LHCN-M2 (cell line): ENCODE measurements at regions not wholly inside any gene's neighbourhood (a gene's known extent, or its start where the extent isn't known, plus 50 kb on each side); places are given as distances from the start of the nearest gene placed in this dataset.

Source experiments
- DNase-seq: peaks from one replicate; pipeline ENCODE4 v3.0.0-alpha.2; 2012; ENCODE audit warnings: low read depth

DNA sequence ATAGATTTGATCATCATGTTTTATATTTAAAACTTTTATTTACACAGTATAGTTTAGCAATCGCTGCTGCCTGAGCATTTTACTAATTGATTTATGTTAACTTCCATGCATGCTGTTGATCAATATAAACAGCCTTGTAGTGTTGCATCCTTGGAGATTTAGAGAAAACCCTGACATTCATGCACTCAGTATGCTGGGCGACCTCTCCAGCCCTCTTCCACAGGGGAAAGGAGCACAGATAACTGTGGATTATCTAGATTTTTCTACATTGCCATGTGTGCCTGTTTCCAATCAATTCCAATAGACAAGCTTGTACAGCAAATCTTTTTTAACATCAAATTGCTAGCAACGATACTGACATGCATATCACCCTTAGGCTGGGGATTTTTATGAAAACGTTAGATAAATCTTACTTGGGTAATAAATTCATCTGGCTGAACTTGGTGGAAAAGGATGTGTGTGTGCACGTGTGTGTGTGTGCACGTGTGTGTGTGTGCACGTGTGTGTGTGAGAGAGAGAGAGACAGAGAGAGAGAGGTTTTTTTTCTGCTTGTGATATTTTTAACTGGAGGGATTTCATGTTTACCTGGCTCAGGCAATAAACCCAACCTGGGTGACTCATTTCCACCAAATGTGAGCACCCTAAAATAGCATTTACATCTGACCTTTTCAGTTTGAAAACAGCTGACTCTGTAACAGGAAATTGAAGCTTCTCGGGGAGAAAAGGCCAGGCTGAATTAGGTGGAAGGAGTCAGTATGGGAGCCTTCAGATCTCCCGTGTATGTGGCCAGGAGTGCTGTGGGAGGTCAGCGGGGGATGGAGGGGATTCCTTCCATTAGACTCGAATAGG, 339.8 kb downstream of the PRDM2 start:
- no peak for DNase-seq

DNA sequence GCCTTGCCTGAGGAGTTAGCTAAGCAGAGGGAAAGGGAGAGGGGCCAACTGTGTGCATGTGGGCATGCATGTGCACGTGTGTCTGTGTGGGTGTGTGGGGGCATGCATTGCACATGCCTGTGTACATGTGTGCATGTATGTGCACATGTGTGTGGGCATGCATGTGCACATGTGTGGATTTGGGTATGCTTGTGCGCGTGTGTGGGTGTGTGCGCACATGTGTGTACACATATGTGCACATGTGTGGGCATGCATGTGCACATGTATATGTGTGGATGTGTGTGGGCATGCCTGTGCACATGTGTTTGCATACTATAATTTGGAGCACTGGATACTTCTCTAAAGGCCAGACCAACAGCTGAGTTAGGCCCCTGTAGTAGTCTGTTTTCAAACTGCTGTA, 350.0 kb downstream of the PRDM2 start:
- DNase-seq, result no peak

DNA sequence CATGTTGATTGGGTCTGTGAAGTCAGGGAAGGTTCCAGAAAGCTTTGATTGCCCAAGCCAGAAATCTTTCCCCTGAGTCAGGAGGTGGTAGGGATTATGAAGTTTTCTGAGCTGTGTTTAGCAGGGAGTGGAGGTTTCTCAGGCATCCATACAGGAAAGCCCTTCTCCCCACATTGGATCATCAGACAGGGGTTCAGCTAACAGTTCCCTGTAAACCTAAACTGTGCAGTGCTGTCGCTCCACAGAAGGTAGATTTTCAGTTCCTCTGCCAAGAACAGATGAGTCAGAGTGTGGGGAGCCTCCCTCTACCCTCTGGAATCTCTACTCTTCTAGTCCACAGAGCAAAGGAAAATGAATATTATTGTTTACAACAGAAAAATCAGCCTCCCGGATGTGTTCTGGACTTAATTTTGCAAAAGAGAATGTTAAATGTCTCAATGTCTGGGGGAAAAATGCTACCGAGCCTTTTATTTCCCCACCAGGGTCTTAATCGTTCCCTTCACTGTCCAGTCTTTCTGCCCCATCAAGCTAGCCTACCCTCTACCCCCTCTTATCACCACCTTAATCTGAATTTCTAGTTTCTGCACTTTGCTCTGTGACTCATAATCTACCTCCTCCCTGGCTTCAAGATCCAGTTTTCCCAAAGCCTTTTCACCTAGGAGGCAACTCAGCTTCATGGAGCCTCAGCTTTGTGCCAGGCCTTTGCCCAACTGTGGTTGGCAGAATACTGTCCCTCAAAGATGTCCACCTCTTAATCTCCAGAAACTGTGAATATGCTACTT, 355.6 kb downstream of the PRDM2 start:
- DNase-seq, result no peak

DNA sequence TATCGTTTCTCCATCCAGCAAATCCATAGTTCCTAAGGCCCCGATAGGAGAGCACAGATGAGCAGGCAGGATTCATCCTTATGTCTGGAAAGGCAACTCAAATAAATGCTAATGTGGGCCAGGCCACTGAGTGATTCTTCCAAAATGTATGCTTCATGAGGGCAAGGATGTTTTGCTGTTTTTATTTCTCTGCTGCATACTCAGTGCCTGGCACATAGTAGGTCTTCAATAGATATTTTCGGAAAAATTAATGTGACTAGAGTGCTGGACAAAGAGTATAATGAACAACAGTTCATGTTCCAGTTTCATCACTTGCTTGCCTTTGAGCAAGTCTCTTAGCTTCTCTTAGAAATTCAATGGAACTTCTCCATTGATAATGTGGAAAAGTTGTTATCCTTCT, 357.7 kb downstream of the PRDM2 start:
- no peak for DNase-seq

GRCh38 chr1:14061204-14061603, 361.2 kb downstream of the PRDM2 start:
- no peak for DNase-seq

GRCh38 chr1:14061722-14062121, 361.7 kb downstream of the PRDM2 start:
- DNase-seq, result no peak

GRCh38 chr1:14062669-14063068, 362.7 kb downstream of the PRDM2 start:
- no peak for DNase-seq

DNA sequence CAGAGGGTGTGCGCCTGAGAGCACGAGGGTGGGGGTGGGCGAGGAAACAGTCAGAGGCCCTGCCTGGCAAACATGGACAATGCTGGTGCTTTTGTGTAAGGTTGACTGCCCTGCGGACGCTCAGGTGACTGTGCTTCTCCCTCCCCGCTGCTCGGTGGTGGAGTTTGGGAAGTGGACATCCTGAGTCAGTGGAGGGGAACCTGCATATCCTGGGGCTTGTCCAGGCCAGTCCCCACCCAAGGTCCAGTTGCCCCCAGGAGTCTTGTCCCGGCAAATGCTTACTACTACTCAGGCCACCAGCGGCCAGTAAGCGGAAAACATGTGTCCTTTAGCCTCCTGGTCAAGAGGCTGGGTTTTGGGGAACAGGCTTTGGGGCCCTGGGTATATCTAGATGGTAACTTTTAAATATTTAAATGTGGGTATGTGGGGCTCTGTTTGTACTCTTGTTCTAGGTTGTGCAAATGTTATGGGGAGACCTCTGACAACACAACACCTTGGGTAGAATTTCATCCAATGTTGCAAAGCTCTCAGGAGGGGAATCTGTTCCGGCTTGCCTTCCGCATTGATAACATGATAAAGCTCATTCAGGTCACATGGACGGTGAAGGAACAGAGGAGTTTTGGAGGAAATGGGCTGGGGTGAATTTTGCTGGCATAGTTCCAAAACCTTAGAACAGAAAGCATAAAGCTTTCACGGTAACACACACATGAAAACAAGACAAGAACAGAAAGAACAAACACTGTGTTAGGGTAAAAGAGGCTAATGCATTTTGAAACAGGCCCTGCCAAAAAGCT, 364.9 kb downstream of the PRDM2 start:
- no peak for DNase-seq

- no peak for DNase-seq
These were observed 365.5 kb downstream of the PRDM2 start for GRCh38 chr1:14065486-14065885.

DNA sequence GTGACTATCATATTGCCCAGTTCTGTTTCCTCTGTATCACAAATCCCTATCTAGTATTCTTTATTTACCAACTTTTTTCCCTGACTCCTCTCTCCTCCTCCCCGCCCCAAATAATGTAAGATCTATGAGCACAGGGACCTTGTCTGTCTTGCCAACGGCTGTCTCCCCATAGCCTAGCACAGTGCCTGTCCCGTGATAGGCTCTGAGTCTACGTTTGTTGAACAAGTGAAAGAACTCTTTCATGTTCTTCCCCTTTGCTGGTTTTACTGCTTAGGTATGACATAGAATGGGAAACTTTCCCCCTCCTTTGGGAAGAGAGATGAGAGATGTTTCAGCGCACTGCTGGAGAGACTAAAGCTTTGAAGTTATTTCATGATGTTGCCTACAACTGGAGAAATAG, 367.0 kb downstream of the PRDM2 start:
- DNase-seq, result no peak

- no peak for DNase-seq
These were observed 367.7 kb downstream of the PRDM2 start for GRCh38 chr1:14067711-14068110.

- DNase-seq, result no peak
These were observed 371.6 kb downstream of the PRDM2 start for GRCh38 chr1:14071581-14071980.

GRCh38 chr1:14080653-14081052, 380.7 kb downstream of the PRDM2 start:
- no peak for DNase-seq

GRCh38 chr1:14082331-14082730, 382.3 kb downstream of the PRDM2 start:
- no peak for DNase-seq

- DNase-seq, result no peak
These were observed 383.3 kb downstream of the PRDM2 start for GRCh38 chr1:14083277-14083676.

GRCh38 chr1:14083706-14084105, 383.7 kb downstream of the PRDM2 start:
- DNase-seq, result no peak

- DNase-seq, result no peak
These were observed 390.1 kb downstream of the PRDM2 start for GRCh38 chr1:14090062-14090461.

- no peak for DNase-seq
These were observed 390.5 kb downstream of the PRDM2 start for GRCh38 chr1:14090531-14090930.

- peak; percentile 3 for DNase-seq
These were observed 394.8 kb downstream of the PRDM2 start for GRCh38 chr1:14094611-14095400.

- DNase-seq, result no peak
These were observed 398.4 kb downstream of the PRDM2 start for GRCh38 chr1:14098294-14098913.

GRCh38 chr1:14100444-14100843, 400.5 kb downstream of the PRDM2 start:
- DNase-seq, result no peak
